Calu3 (cell line): ENCODE measurements at regions not wholly inside any gene's neighbourhood (a gene's known extent, or its start where the extent isn't known, plus 50 kb on each side); places are given as distances from the start of the nearest gene placed in this dataset.

Source experiments
- BruUV-seq: library from RNA; stranded (reverse); fragments of 400-500 nt; replicated peaks from 2 replicates; lab custom pipeline; 2021; lab: Mats Ljungman, UMichigan
- CTCF ChIA-PET: fragments of 300-600 bp; sonication (Branson Sonifier 250); formaldehyde crosslinking; loops from one replicate; lab custom pipeline; 2022; ENCODE audit warnings: antibody characterized with exemption; lab: Charles Lee
- DNase-seq: peaks from one replicate; pipeline ENCODE4 v3.0.0; 2022
- H3K27ac Mint-ChIP-seq: one replicate; pipeline ENCODE4 v1.8.0; 2022; ENCODE audit warnings: mixed read lengths; ENCODE audit not compliant: unreplicated experiment
- H3K27me3 Mint-ChIP-seq: one replicate; pipeline ENCODE4 v1.8.0; 2022; ENCODE audit warnings: mixed read lengths; ENCODE audit not compliant: unreplicated experiment
- H3K36me3 Mint-ChIP-seq: one replicate; pipeline ENCODE4 v1.8.0; 2022; ENCODE audit warnings: mild to moderate bottlenecking, moderate library complexity, mixed read lengths; ENCODE audit not compliant: insufficient read depth, unreplicated experiment
- H3K4me1 Mint-ChIP-seq: one replicate; pipeline ENCODE4 v1.8.0; 2022; ENCODE audit warnings: mild to moderate bottlenecking, low read depth, mixed read lengths; ENCODE audit not compliant: unreplicated experiment
- H3K4me3 Mint-ChIP-seq: one replicate; pipeline ENCODE4 v1.8.0; 2022; ENCODE audit warnings: mild to moderate bottlenecking, low read depth, moderate library complexity, mixed read lengths; ENCODE audit not compliant: unreplicated experiment
- H3K9me3 Mint-ChIP-seq: one replicate; pipeline ENCODE4 v1.8.0; 2022; ENCODE audit warnings: low read depth, mixed read lengths; ENCODE audit not compliant: unreplicated experiment
- CTCF ChIP-seq: fragments of 200-600 bp; IDR thresholded peaks from one replicate; pipeline ENCODE4 v1.8.0; 2022; ENCODE audit warnings: antibody characterized with exemption; ENCODE audit not compliant: unreplicated experiment
- intact Hi-C: fragments of 100-400 bp; cut with micrococcal nuclease; formaldehyde crosslinking; loops from one replicate; pipeline ENCODE4 v1.10.0; 2022; ENCODE audit not compliant: unreplicated experiment

- TF ChIP-seq CTCF, result no peak
- no peaks in the 10 kb centered on the region for H3K36me3 Mint-ChIP-seq
- CTCF ChIA-PET, result no interaction called here
- no peaks in the 10 kb centered on the region for H3K27me3 Mint-ChIP-seq
- H3K4me1 Mint-ChIP-seq, result peaks cover 6% of the 10 kb centered on the region
- H3K4me3 Mint-ChIP-seq, result no peak overlapping the region
- BruUV-seq, result no TSS peak
- H3K9me3 Mint-ChIP-seq, result peaks cover 2% of the 10 kb centered on the region
- no peak overlapping the region for H3K27ac Mint-ChIP-seq
- no peak for DNase-seq
- intact Hi-C loops, result no loop called here
These were observed 170.6 kb upstream of the MEIS1 start for GRCh38 chr2:66264354-66264753.

GRCh38 chr2:66255867-66256266, 179.1 kb upstream of the MEIS1 start:
- Mint-ChIP-seq H3K4me3 (no peak overlapping the region), H3K4me1 (no peaks in the 10 kb centered on the region), H3K9me3 (no peaks in the 10 kb centered on the region), H3K36me3 (no peaks in the 10 kb centered on the region), H3K27me3 (no peaks in the 10 kb centered on the region), H3K27ac (no peak overlapping the region)
- intact Hi-C loops, result no loop called here
- no TSS peak for BruUV-seq
- TF ChIP-seq CTCF, result no peak
- DNase-seq, result no peak
- CTCF ChIA-PET, result no interaction called here

GRCh38 chr2:66255136-66255535, 179.8 kb upstream of the MEIS1 start:
- no peak for TF ChIP-seq CTCF

GRCh38 chr2:66253066-66253465, 181.9 kb upstream of the MEIS1 start:
- Mint-ChIP-seq H3K27ac (no peak overlapping the region), H3K27me3 (no peaks in the 10 kb centered on the region), H3K4me1 (no peaks in the 10 kb centered on the region), H3K36me3 (no peaks in the 10 kb centered on the region), H3K9me3 (no peaks in the 10 kb centered on the region), H3K4me3 (no peak overlapping the region)
- BruUV-seq, result no TSS peak
- intact Hi-C loops, result no loop called here
- no peak for TF ChIP-seq CTCF
- no peak for DNase-seq
- CTCF ChIA-PET, result no interaction called here

More at GRCh38 chr2:66255136-66255535, 179.8 kb upstream of the MEIS1 start:
- Mint-ChIP-seq H3K9me3 (no peaks in the 10 kb centered on the region), H3K27ac (no peak overlapping the region), H3K4me1 (no peaks in the 10 kb centered on the region), H3K27me3 (no peaks in the 10 kb centered on the region), H3K36me3 (no peaks in the 10 kb centered on the region), H3K4me3 (no peak overlapping the region)
- intact Hi-C loops, result no loop called here
- DNase-seq, result no peak
- CTCF ChIA-PET, result no interaction called here
- no TSS peak for BruUV-seq
